HG03064 (cell line): ENCODE measurements at regions not wholly inside any gene's neighbourhood (a gene's known extent, or its start where the extent isn't known, plus 50 kb on each side); places are given as distances from the start of the nearest gene placed in this dataset.

Source experiments
- ATAC-seq: cut with Tn5 transposase; IDR thresholded peaks from one replicate; pipeline ENCODE4 v1.9.1; 2021; ENCODE audit warnings: low read depth; ENCODE audit not compliant: unreplicated experiment

DNA sequence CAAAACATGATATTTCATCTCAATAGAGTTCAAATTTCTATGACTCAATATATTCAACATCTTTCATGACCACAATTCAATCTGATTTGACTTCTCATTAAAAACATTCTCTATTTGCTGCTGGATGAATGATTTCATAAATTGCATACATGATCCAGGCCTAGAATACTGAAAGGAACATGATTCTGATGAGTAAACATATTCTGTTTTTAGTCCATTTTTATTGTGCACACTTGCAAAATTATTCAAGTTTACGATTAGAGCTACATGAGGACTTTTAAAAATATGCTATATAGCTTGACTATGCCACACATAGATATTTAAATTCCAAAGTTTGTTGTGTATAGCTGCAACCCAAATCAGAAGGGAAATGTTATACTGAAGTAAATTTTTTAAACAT is 273.8 kb upstream of the GRIP1 start:
- no peak for ATAC-seq

DNA sequence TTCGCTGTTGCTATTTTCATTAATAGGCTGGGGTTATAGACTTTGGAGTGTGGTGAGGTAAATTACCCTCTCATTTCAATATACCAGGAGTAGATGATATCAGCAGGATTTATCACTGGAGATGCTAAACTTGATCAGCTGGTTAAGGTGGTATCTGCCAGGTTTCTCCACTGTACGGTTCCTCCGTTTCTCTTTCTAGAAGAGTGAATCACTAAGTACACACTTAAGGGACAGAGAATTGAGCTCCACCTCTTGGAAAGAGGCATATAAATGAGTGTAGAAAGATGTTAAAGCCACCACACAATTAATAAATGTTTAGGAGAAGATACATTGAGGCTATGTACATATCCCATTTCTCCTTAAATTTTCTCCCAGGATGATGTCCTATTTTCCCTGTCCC is 277.4 kb upstream of the GRIP1 start:
- no peak for ATAC-seq

DNA sequence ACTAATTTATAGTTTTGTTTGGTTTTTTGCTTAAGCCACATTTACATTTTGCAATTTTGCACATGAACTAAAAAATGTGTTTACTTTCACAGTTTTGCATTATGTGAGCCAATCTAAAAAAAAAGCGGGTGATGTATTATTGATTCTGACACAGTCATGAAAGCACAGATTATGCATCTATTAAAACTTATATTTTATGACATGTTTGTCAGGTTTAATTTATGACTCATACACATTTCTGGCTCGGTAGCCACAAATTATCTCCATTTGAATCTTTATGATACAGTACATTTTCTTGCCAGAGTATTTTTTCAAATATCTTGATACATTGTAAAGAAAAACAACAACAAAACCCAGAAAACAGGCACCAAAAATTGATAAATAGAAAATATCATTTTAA is 280.4 kb upstream of the GRIP1 start:
- ATAC-seq: no peak

DNA sequence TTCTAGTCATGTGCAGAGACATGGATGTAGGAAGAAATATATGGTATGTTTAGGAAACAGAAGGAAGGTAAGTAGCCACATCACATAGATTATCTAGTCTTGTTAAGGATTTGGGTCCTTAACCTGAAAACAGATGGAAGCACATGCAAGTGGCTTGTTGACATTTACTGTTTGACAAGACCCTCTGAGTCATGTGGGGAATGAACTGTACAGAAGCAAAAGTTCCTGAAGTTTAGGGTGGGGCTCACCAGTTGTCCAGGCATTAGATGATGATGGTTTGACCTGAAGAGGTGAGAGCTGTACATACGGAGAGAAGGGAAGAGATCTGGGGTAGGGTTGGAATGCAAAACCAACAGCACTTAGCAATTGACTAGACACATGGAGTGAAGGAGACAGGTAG is 281.1 kb upstream of the GRIP1 start:
- ATAC-seq: no peak

DNA sequence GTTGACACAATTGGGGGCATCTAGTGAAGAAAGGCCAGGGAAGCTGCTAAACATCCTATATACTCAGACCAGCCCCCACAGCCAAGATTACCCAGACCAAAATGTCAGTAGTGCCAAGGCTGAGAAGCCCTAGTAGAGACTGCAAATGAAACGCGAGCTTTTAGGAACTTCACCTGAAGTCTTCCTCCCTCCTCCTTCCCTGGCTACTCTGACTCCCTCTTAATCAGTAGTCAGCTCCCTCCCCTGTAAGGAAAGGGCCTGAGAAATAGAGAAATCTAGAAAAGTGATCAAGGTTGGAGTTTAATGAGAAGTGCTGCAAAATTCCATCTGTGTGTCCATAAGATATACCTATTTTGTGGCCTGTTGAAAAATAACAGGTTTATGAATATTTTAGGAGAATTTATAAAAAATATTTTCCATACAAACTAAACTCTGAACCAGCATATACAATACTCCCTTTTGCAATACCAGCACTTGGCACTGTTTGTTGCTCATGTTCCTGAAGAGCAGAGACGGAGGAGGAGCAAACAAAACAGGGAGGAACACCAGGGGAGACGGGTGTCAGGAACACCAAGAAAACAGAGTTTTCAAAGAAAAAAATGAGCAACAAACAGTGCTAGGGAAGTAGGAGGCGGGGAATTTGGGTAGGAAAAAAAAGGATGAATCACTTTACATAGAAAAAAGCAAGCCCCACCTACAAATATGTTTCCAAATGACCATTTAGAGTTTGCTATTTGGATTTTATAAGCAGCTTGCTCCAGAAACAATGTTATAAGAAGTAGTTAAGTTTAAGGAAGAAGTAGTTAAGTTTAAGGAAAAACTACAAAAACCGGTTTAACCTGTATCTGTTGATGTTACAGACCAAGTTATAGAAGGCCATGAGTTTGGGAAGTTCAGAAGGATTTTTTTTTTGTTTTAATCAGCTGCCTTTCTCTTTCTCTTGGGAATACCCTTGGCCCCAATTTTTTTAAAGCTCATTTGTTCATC is 282.1 kb upstream of the GRIP1 start:
- no peak for ATAC-seq

DNA sequence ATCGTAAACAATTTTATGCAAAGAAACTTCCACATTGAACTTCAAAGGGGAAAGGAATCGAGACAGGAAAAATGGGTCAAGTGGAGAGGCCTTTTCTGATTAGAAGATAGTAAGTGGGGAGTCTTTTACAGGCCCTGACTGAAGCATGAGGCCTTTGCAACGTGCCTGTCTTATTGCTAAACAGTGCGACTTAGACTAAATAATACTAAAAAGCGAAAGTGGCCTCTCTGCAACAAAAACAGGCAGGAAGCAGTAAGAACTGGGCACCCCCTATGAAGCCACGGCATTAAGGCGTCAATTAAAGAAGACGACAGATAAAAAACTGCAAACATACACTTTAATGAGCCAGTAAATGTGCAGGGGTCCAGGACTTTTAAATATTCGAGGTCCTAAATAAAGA is 283.4 kb upstream of the GRIP1 start:
- ATAC-seq: no peak

DNA sequence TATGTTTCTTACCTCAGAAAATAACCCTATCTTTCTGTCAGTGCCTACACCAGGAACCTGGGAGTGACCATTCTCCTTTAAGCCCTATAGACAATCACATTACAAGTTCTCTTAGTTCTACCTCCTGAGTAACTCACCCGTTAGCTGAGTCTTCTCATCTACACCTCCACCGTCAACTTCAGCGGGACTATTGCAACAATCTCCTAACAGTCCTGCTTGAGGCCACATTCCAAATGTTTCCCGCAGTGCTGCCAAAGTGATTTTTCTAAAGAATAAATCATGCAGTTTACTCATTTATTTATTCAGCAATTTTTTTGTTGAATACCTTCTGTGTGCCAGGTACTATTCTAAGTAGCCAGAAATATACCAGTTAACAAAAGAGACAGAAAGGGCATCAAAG is 285.0 kb upstream of the GRIP1 start:
- no peak for ATAC-seq

DNA sequence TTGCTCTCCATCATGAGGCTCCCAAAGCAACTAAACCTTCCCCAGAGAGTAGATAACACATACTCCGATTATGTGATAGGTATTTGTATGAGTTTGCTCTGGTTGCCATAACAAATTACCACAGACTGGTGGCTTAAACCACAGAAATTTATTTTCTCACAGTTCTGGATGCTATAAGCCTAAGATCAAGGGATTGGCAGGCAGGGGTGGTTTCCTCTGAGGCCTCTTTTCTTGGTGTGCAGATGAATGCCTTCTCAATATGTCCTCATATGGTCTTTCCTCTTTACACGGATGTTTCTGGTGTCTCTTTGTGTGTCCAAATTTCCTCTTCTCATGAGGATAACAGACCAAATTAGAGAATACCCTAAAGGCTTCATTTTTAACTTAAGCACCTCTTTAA is 285.8 kb upstream of the GRIP1 start:
- ATAC-seq: no peak

DNA sequence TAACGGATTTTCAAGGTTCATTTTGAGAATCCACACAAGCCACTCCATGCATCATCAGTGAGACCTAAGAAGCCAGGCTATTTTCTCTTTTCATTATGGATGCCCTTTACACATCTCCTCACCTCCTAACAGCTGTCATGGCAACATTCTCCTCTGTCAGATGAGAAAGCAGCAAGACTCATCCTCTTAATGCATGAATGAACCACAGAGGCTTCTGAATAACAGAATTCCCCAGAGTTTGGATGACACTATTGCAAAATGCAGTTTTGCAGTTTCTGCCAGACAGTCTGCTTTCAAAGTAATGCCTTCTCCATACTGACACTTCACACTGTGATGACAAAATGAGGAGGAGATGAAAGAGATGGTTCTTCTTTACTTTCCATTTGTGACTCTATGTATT is 286.7 kb upstream of the GRIP1 start:
- no peak for ATAC-seq

DNA sequence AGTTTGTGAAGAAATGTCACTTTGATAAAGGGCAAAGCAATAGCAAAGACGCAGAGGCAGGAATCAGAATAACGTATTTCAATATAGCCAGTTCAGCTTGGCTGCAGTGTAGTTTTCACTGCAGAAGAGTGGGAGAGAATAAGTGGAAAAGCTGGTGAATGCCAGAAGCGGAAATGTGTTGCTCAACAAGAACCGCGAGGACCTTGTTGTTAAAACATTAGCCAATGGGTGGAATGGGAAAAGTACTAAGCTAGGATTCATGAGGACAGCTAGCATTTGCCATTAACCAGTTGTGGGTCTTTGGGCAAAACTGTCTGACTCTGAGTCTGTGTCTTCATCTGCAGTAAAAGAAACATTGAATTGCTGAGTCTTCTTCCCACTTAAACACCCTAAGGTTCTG is 292.9 kb upstream of the GRIP1 start:
- no peak for ATAC-seq

DNA sequence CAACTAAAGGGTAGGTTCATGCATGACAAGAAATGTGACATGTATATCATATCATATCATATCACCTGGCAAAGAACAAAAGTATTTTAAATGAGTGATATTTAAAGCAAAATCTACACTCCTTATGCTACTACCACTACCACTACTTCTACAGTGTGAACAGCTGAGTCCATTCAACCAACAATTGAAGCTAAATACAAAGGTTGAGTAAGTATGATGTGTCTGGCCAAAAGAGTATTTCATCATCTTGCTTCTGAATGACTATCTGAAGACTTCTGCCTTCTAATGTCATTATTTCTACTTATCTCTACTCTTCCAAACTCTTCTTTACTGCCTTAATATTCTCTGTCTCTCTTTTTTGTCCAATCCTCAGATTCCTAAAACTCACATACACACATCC is 292.6 kb upstream of the CAND1 start:
- no peak for ATAC-seq

DNA sequence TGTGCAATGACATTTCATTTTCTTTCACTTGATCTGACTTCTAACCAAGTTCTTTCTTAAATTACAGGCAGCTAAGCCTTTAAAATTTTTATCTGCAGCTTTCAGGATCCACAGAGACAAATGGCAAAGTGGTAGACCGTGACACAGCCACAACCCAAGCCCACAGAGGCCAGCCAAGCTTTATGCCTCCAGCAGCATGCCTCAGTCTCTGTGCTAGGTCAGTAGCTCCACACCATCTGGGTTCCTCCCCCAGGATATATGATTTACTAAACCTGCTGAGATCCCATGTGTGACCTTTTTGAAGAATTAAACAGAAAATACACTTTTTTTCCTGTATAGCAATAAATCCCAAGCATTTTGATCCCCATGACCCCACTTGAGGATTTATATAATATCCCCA is 290.4 kb upstream of the CAND1 start:
- no peak for ATAC-seq

DNA sequence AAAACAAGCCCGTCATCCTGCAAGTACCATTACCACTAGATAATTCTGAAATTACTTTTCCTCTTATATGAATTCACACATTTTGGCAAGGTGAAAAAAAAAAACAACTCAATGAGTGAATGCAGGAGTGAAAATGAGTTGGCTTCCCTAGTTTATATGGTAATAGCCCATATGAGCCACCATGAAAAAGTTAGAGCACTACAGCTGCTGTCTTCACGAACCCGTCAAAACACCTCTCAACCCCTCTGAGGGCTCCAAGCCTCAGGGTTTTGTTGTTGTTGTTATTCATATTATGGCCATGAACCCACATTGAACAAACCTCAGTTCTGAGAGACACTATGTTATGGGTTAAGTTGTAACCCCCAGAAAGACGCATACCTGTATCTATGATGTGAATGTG is 289.9 kb upstream of the CAND1 start:
- no peak for ATAC-seq

DNA sequence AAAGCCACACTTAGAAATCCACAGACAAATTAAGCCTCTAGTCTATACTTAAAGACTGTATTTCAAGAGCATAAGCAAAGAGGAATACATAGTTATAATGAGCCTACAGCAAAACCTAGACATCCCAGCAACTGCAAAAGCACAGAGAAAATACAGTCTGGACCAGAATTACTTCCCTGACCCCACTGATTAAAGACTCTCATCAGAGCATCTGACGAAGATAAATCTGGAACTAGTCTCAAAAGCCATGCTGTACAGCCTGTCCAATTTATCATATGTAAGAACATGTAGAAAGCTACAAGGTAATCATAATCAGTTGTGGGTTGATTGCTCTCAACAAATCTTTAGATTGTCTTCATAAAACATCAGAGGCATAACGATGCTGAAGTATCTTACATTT is 285.1 kb upstream of the CAND1 start:
- no peak for ATAC-seq

DNA sequence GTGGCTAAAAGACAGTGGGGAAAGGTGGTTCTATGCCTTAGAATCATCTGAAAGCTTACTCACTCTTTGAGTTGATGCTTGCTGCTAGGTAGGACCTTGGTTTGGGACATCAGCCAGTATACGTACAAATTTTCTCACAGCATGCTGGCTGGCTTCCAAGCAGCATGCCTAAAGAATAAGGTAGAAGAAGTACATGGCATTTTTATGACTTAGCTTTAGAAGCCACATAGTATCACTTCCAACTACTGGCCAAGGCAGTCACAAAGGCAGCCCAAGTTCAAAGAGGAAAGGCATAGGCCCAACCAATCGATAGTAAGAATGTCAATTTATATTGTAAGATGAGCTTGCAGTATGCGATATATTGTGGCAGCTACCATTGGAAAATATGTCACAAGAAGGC is 284.2 kb upstream of the CAND1 start:
- ATAC-seq: no peak

DNA sequence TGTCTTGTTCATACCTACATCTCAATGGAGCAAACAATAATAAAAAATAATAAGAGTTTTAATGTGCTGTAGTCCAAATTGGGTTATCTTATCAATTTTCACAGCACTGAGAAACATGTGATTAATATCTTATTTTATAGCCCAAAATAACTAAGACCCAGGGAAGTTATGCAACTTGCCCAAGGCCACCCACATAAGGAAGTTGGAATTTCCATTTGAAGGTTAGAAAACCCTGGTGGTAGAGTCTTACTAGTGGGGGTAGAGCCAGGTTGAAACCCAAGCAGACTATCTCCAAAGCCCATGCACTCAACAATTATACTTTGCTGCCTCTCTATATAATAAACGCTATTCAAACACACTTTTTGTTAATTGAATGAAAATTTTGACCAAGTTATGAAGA is 270.0 kb upstream of the CAND1 start:
- no peak for ATAC-seq

DNA sequence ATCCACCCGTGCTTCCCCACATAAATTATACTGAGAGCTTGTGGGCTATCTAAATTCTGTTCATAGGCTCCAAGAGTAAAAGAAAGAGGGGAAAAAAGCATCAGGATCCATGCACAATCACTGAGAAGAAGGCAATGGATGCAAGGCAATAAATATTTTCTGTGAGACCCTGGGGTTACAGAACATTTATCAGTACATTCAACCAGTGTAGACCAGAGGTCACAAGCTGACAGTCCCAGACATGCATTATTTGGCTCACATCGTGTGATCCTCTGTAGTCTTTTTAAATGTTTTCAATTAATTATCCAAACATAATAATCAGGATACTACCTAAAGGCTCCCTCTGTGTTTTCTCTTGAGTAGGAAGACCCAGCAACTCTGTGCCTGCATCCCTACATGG is 267.9 kb upstream of the CAND1 start:
- no peak for ATAC-seq

DNA sequence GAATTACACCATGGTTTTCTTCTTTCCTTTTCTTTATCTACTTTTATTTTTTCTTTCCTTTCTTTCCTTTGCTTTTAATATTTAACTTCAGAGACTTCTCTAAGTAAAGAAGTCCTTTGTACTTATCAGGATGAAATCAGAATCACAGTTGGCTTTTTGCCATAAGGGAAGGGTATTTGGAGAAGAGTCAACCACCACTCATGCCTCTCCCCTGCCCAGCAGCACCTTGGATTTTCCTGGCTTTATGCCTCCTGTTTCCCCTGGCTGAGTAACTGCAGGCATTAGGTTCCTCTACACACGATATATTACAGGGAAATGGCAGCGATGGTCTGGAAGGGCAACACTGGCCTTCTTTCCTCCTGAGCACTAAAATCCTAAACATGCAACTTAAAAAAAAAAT is 266.4 kb upstream of the CAND1 start:
- ATAC-seq: no peak

DNA sequence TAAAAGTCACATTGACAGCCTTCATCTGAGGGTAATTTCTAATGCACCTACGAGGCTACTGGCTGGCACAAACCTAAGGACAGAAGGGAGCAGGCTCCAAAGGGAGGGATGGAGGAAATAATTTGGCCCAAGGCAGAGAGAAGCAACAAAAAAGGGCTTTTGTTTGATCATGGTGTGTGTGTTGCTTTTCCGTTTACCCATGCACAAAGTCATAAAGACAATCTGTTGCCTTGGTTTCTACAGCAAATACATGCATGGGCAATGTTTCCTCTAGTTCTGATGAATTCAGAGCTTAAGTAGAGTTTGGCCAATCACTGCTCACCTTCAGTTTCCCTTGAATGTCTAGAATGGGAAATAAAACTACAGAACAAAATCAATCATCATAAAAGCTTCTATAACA is 262.5 kb upstream of the CAND1 start:
- no peak for ATAC-seq

DNA sequence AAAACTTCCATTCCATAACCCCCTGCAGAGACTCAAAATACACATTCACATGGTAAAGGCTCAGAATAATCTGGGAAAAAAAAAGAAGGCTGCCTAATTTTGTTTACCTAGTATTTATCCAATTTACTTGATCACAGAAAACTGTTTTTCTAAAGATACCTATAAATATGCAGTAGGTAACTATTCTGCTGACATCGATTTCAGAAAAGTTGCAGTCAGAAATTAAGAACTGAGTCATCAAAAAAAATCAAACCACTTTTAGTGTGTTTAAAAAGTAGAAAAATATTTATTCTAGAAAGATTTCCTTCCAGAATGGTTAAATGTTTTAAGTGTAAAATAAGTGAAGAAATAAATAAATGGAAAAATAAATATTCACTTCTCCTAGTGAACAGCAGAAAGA is 254.5 kb upstream of the CAND1 start:
- no peak for ATAC-seq

DNA sequence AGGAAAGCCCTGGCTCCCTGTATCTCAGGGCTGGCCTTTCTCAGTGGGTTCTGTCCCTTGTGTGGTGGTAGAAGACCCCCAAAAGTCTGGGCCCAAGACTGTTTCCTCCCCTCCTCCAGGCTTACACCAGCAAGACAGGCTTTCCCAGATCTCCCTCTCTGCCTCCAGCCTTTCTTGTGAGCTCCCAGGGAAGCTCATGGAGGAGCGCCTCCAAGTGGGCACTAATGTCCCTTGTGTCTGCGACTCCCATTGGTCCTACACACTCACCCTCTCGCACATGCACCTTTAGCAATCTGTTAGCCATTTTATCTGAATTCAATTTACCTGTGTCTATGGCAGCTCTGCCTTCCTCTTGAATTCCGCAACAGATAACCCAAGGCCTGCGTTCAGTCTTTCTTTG is 251.1 kb upstream of the CAND1 start:
- no peak for ATAC-seq

DNA sequence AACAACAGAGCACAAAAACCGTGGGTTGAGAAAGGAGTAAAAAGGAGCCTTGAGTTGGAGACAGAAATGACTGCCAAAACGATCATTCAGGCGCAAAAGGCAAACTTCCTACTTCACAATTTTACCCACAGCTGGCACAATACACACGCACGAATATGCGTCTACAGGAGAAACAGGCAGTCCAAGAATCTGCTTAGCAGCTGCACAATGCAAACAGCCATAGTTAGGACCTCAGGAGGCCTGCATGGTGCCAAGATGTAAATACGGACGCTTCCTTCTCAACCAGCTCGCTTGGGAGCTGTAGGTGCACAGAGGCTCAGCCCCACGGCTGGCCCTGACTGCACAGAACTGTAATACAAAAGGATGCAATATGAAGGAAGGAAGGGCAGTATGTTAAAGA is 250.1 kb upstream of the CAND1 start:
- ATAC-seq: no peak
